Stimulated activated memory B cell treated with anti-CD40 and anti-IgM and Interleukin-4, amounts not matched to agents 10 μg/mL and 1 μg/mL and 100 μg/mL, for 72 hours (primary cell): ENCODE measurements at regions not wholly inside any gene's neighbourhood (a gene's known extent, or its start where the extent isn't known, plus 50 kb on each side); places are given as distances from the start of the nearest gene placed in this dataset.

Source experiments
- ATAC-seq: fragments of 150-1000 bp; cut with Tn5 transposase; 2 replicates; pipeline ENCODE4 v1.10.0; 2021
- H3K27ac Mint-ChIP-seq: one replicate; pipeline ENCODE4 v1.8.0; 2022; ENCODE audit warnings: mild to moderate bottlenecking, mixed read lengths
- H3K27me3 Mint-ChIP-seq: one replicate; pipeline ENCODE4 v1.8.0; 2022; ENCODE audit warnings: mixed read lengths
- H3K36me3 Mint-ChIP-seq: one replicate; pipeline ENCODE4 v1.8.0; 2022; ENCODE audit warnings: mixed read lengths
- H3K4me1 Mint-ChIP-seq: one replicate; pipeline ENCODE4 v1.8.0; 2022; ENCODE audit warnings: mixed read lengths
- H3K4me3 Mint-ChIP-seq: one replicate; pipeline ENCODE4 v1.8.0; 2022; ENCODE audit warnings: mild to moderate bottlenecking, moderate library complexity, mixed read lengths
- H3K9me3 Mint-ChIP-seq: one replicate; pipeline ENCODE4 v1.8.0; 2022; ENCODE audit warnings: mixed read lengths

DNA sequence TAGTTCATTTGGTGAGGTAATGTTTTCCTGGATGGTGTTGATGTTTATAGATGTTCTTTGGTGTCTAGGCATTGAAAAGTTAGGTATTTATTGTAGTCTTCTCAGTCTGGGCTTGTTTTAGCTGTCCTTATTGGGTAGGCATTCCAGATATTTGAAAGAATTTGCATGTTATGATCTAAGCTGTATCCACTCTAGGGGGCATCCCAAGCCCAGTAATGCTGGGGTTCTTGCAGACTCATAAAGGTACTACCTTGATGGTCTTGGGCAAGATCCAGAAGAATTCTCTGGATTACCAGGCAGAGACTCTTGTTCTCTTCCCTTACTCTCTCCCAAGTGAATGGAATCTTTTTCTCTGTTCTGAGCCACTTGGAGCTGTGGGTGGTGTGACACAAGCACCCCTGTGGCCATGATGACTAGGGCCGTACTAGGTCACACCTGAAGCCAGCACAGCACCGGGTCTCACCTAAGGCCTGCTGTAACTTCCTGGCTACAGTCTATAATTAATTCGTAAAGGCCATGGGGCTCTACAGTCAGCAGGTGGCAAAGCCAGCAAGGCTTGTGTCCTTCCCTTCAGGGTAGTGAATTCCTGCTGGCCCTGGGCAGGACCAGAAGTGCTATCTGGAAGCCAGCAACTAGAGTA lies 74.8 kb upstream of the PDE4B start:
- peaks cover 19% of the 10 kb centered on the region for H3K27me3 Mint-ChIP-seq
- no peak overlapping the region for H3K27ac Mint-ChIP-seq
- H3K36me3 Mint-ChIP-seq = no peaks in the 10 kb centered on the region
- ATAC-seq = no peak
- no peaks in the 10 kb centered on the region for H3K4me1 Mint-ChIP-seq
- no peaks in the 10 kb centered on the region for H3K9me3 Mint-ChIP-seq
- no peak overlapping the region for H3K4me3 Mint-ChIP-seq

DNA sequence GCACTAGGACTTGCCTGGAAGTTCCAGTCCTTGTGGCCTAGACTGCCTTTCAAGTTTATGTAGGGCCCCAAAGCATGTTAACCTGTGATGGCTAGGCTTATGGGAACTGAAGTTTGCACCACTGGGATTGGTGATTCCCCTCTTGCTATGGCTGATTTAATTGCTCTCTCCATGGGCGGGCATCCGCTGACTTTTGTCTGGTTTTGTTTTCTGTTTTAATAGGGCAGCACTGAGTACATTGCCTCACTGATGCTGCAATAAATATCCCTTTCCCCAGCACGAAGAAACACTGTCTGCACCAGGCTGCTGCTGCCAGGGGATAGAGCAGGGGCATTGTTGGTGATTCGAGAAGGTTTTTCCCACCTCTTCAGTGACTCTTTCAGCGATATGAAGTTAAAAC lies 73.3 kb upstream of the PDE4B start:
- H3K27ac Mint-ChIP-seq = no peak overlapping the region
- H3K4me3 Mint-ChIP-seq = no peak overlapping the region
- H3K4me1 Mint-ChIP-seq = no peaks in the 10 kb centered on the region
- peaks cover 22% of the 10 kb centered on the region for H3K27me3 Mint-ChIP-seq
- ATAC-seq = no peak
- H3K9me3 Mint-ChIP-seq = no peaks in the 10 kb centered on the region
- H3K36me3 Mint-ChIP-seq = no peaks in the 10 kb centered on the region

DNA sequence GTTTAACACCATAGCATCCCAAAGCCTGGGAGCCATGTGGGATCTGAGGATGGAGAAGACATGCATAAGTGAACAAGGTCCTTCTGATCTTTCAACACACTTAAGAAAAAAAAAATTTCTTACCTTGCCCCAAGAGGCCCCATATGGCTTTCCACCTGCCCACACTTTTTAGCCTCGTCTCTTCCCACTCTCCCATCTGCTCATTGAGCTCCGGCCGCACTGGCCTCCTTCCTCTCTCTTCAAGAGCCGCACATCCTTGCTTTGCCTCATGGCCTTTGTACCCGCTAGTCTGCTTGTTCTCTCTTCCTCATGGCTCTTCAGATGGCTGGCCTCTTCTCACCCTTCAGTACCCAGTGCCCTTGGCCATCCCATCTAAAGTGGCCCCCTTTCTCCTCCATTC lies 70.2 kb upstream of the PDE4B start:
- Mint-ChIP-seq H3K27ac (no peak overlapping the region), H3K4me1 (no peaks in the 10 kb centered on the region), H3K36me3 (no peaks in the 10 kb centered on the region), H3K27me3 (peaks cover 12% of the 10 kb centered on the region), H3K4me3 (no peak overlapping the region), H3K9me3 (no peaks in the 10 kb centered on the region)
- ATAC-seq = no peak

DNA sequence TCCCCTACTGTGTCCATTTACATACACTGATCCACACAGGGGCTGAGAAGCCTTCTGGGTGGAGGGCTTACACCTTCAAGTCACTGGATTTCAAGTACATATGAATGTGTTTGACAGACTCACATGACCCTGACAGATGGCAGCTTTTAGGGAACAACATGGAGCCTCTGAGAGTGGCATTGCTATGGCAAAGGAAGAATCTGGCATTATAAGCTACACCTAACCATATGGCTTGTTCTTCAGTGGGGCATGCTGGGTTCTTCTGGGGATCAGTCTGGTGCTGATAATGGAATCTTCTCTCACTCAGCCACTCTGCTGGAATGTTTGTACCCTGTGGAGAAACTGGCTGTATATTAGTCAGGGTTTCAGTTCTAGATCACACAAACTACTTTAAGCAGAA lies 68.5 kb upstream of the PDE4B start:
- no peaks in the 10 kb centered on the region for H3K4me1 Mint-ChIP-seq
- no peaks in the 10 kb centered on the region for H3K36me3 Mint-ChIP-seq
- peak; percentile 20 for ATAC-seq
- peaks cover 12% of the 10 kb centered on the region for H3K27me3 Mint-ChIP-seq
- H3K9me3 Mint-ChIP-seq = no peaks in the 10 kb centered on the region
- no peak overlapping the region for H3K4me3 Mint-ChIP-seq
- no peak overlapping the region for H3K27ac Mint-ChIP-seq

DNA sequence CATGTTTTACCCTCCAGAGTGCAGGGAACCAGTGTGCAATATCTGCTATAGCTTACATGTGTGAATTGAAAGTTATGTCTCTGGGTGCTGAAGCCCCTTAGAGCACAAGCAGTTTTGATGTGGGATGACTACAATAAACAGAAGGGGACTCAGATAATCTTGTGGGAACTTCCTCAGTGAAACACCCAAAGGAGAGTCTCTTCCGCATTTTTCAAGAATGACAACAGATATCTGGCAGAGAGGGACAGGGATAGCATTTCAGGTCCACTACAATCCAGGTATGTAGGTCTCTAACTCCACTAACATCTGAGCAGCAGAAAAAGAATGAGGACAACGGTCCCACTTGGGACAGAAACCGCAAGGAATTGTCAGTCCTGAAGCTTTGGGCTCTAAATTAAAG lies 67.6 kb upstream of the PDE4B start:
- H3K4me3 Mint-ChIP-seq = no peak overlapping the region
- no peaks in the 10 kb centered on the region for H3K4me1 Mint-ChIP-seq
- H3K9me3 Mint-ChIP-seq = no peaks in the 10 kb centered on the region
- no peaks in the 10 kb centered on the region for H3K36me3 Mint-ChIP-seq
- no peak overlapping the region for H3K27ac Mint-ChIP-seq
- H3K27me3 Mint-ChIP-seq = peaks cover 12% of the 10 kb centered on the region
- no peak for ATAC-seq

DNA sequence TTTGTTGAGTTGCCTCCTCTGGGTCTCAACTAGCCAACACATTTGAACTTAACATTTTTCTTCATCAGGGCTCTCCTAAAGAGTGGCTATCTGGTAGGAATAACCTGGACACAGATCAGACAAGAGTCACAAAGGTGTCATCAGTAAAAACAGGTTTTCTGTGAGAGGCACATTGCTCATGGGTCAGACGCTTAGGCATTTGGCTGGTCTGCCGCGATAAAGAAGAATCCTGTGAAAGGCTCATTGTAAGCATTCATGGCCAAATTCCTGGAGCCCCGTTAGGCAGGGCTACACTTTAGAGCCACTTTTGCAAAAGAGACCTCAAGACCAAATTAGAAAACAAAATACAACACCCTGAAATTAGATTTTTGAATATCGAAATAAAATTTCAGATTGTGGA lies 64.2 kb upstream of the PDE4B start:
- no peak overlapping the region for H3K4me3 Mint-ChIP-seq
- no peaks in the 10 kb centered on the region for H3K27me3 Mint-ChIP-seq
- ATAC-seq = no peak
- H3K36me3 Mint-ChIP-seq = no peaks in the 10 kb centered on the region
- no peaks in the 10 kb centered on the region for H3K4me1 Mint-ChIP-seq
- no peaks in the 10 kb centered on the region for H3K9me3 Mint-ChIP-seq
- H3K27ac Mint-ChIP-seq = no peak overlapping the region

DNA sequence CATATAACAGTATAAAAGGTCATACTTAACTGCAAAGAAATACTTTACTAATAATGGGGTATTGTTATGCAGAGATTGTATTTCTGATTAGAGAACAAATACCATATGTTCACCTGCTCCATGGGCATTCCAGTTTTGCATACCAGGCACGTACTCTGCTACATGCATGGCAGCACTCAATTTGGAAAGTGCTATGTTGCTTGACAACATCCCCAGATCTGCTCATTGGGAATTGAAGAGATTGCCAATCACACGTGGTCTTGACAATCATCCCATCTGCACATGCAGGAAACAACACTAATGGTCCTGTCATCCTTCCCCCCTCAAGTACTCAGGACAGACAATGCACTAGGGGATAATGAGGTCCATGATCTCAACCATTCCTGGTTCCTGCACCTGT lies 63.4 kb upstream of the PDE4B start:
- H3K4me1 Mint-ChIP-seq = no peaks in the 10 kb centered on the region
- no peaks in the 10 kb centered on the region for H3K9me3 Mint-ChIP-seq
- H3K4me3 Mint-ChIP-seq = no peak overlapping the region
- H3K27me3 Mint-ChIP-seq = no peaks in the 10 kb centered on the region
- H3K36me3 Mint-ChIP-seq = no peaks in the 10 kb centered on the region
- no peak overlapping the region for H3K27ac Mint-ChIP-seq
- no peak for ATAC-seq

DNA sequence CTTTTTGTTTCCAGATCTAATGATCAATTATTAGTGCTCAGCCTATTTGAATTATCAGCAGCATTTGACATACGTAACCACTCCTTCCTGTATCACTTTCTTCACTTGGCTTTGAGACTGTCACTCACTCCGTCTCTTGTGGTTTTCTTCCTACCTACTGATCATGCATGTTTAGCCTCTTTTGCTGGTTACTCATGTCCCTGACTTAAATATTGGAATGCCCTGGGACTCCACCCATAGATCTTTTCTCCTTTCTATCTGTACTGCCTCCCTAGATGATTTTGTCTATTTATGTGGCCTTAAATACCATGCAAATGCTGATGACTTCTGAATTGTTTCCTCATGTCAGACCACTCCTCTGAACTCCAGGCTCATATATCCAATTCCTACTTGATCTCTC lies 57.7 kb upstream of the PDE4B start:
- H3K27me3 Mint-ChIP-seq = no peaks in the 10 kb centered on the region
- peaks cover 2% of the 10 kb centered on the region for H3K9me3 Mint-ChIP-seq
- no peak overlapping the region for H3K4me3 Mint-ChIP-seq
- H3K27ac Mint-ChIP-seq = no peak overlapping the region
- no peaks in the 10 kb centered on the region for H3K4me1 Mint-ChIP-seq
- ATAC-seq = no peak
- H3K36me3 Mint-ChIP-seq = no peaks in the 10 kb centered on the region

DNA sequence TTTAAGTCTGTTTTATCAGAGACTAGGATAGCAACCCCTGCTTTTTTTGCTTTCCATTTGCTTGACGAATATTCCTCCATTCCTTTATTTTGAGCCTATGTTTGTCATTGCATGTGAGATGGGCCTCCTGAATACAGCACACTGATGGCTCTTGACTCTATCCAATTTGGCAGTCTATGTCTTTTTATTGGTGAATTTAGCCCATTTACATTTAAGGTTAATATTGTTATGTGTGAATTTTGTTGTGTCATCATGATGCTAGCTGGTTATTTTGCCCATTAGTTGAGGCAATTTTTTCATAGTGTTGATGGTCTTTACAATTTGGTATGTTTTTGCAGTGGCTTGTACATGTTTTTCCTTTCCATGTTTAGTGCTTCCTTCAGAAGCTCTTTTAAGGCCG lies 50.7 kb upstream of the PDE4B start:
- H3K4me1 Mint-ChIP-seq = no peaks in the 10 kb centered on the region
- H3K4me3 Mint-ChIP-seq = no peak overlapping the region
- no peaks in the 10 kb centered on the region for H3K27me3 Mint-ChIP-seq
- no peaks in the 10 kb centered on the region for H3K36me3 Mint-ChIP-seq
- no peak overlapping the region for H3K27ac Mint-ChIP-seq
- peaks cover 14% of the 10 kb centered on the region for H3K9me3 Mint-ChIP-seq
- ATAC-seq = no peak
